Parathyroid adenoma (tissue), 2 donors: ENCODE measurements at regions not wholly inside any gene's neighbourhood (a gene's known extent, or its start where the extent isn't known, plus 50 kb on each side); places are given as distances from the start of the nearest gene placed in this dataset.

Experiments
- H2AFZ ChIP-seq: fragments of 300-600 bp; sonication (generic); one replicate; pipeline ENCODE4 v1.7.0; 2017; ENCODE audit warnings: antibody characterized with exemption, mild to moderate bottlenecking
- H3K27ac ChIP-seq: fragments of 300-600 bp; sonication (generic); one replicate; pipeline ENCODE4 v1.7.0; 2017
- H3K27me3 ChIP-seq: fragments of 300-600 bp; sonication (generic); one replicate; pipeline ENCODE4 v1.7.0; 2017; ENCODE audit warnings: low read length; ENCODE audit not compliant: control insufficient read depth, insufficient read depth
- H3K36me3 ChIP-seq: fragments of 300-600 bp; sonication (generic); one replicate; pipeline ENCODE4 v1.7.0; 2017; ENCODE audit warnings: low read length; ENCODE audit not compliant: control insufficient read depth, insufficient read depth
- H3K4me1 ChIP-seq: fragments of 300-600 bp; sonication (generic); one replicate; pipeline ENCODE4 v1.7.0; 2017; ENCODE audit warnings: control low read depth
- H3K4me2 ChIP-seq: fragments of 300-600 bp; sonication (generic); one replicate; pipeline ENCODE4 v1.7.0; 2017; ENCODE audit warnings: low read length
- H3K4me3 ChIP-seq: fragments of 300-600 bp; sonication (generic); one replicate; pipeline ENCODE4 v1.7.0; 2017; ENCODE audit warnings: low read depth, low read length
- H3K79me2 ChIP-seq: fragments of 300-600 bp; sonication (generic); one replicate; pipeline ENCODE4 v1.7.0; 2017; ENCODE audit warnings: control low read depth
- H3K9ac ChIP-seq: fragments of 300-600 bp; sonication (generic); one replicate; pipeline ENCODE4 v1.7.0; 2017; ENCODE audit warnings: mild to moderate bottlenecking
- H3K9me3 ChIP-seq: fragments of 300-600 bp; sonication (generic); one replicate; pipeline ENCODE4 v1.7.0; 2017; ENCODE audit warnings: low read length; ENCODE audit not compliant: control insufficient read depth
- CTCF ChIP-seq: fragments of 300-600 bp; sonication (generic); IDR thresholded peaks from one replicate; pipeline ENCODE4 v1.7.0; 2017; ENCODE audit warnings: antibody characterized with exemption, mild to moderate bottlenecking
- donor health status: primary hyperparathyroidism.

DNA sequence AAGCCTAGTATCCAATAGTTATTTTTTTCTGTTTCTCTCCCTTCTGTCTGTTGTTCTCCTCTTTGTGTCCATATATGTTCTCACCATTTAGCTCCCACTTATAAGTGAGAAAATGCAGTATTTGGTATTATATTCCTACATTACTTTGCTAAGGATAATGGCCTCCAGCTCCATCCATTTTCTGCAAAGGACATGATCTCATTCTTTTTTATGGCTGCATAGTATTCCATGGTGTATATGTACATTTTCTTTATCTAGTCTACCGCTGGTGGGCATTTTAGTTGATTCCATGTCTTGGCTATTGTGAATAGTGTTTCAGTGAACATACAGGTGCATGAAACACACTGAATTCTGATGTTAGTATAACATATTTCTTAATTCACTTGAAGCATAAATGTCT is 348.9 kb upstream of the TRPC7 start:
- no peaks in the 10 kb centered on the region for H3K4me1 ChIP-seq
- H3K36me3 ChIP-seq: no peaks in the 10 kb centered on the region
- no peaks in the 10 kb centered on the region for H3K79me2 ChIP-seq
- H2AFZ ChIP-seq: no peak overlapping the region
- H3K9ac ChIP-seq: no peak overlapping the region
- H3K27ac ChIP-seq: no peak overlapping the region
- no peak for TF ChIP-seq CTCF
- H3K4me3 ChIP-seq: no peak overlapping the region
- no peak overlapping the region for H3K4me2 ChIP-seq
- no peaks in the 10 kb centered on the region for H3K9me3 ChIP-seq
- H3K27me3 ChIP-seq: no peaks in the 10 kb centered on the region

DNA sequence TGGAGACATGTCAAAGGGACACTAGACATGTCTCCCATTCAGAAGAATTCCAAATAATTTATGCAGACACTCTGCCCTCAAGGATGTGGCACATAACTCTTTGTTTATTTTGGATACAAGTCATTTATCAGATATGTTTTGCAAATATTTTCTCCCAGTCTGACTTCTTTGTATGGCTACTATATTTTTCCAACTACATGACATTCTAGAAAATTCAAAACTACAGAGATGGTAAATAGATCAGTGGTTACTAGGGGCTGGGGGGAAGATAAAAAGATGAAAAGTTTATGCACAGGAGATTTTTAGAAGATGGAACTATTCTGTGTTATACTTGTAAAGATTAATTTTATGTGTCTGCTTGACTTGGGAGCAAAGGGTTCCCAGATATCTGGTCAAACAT is 347.3 kb upstream of the TRPC7 start:
- Histone ChIP-seq H3K4me1 (no peaks in the 10 kb centered on the region), H3K9ac (no peak overlapping the region), H3K9me3 (no peaks in the 10 kb centered on the region), H3K27ac (no peak overlapping the region), H3K79me2 (no peaks in the 10 kb centered on the region), H3K27me3 (no peaks in the 10 kb centered on the region), H3K4me2 (no peak overlapping the region), H2AFZ (no peak overlapping the region), H3K36me3 (no peaks in the 10 kb centered on the region), H3K4me3 (no peak overlapping the region)
- TF ChIP-seq CTCF: no peak

- Histone ChIP-seq H3K27me3 (no peaks in the 10 kb centered on the region), H3K36me3 (no peaks in the 10 kb centered on the region)
These were observed 345.5 kb upstream of the TRPC7 start for GRCh38 chr5:136710834-136711233.

GRCh38 chr5:136703706-136704105 is 338.4 kb upstream of the TRPC7 start:
- no peak overlapping the region for H2AFZ ChIP-seq
- no peak overlapping the region for H3K4me3 ChIP-seq
- no peaks in the 10 kb centered on the region for H3K27me3 ChIP-seq
- no peak overlapping the region for H3K9ac ChIP-seq
- H3K9me3 ChIP-seq: no peaks in the 10 kb centered on the region
- no peak overlapping the region for H3K27ac ChIP-seq
- no peaks in the 10 kb centered on the region for H3K36me3 ChIP-seq
- no peak overlapping the region for H3K4me2 ChIP-seq
- no peaks in the 10 kb centered on the region for H3K79me2 ChIP-seq
- no peak for TF ChIP-seq CTCF
- no peaks in the 10 kb centered on the region for H3K4me1 ChIP-seq

More at GRCh38 chr5:136710834-136711233, 345.5 kb upstream of the TRPC7 start:
- no peaks in the 10 kb centered on the region for H3K4me1 ChIP-seq
- H2AFZ ChIP-seq: no peak overlapping the region
- H3K79me2 ChIP-seq: no peaks in the 10 kb centered on the region
- H3K4me3 ChIP-seq: no peak overlapping the region
- H3K4me2 ChIP-seq: no peak overlapping the region
- H3K27ac ChIP-seq: no peak overlapping the region
- no peaks in the 10 kb centered on the region for H3K9me3 ChIP-seq
- H3K9ac ChIP-seq: no peak overlapping the region
- TF ChIP-seq CTCF: no peak

DNA sequence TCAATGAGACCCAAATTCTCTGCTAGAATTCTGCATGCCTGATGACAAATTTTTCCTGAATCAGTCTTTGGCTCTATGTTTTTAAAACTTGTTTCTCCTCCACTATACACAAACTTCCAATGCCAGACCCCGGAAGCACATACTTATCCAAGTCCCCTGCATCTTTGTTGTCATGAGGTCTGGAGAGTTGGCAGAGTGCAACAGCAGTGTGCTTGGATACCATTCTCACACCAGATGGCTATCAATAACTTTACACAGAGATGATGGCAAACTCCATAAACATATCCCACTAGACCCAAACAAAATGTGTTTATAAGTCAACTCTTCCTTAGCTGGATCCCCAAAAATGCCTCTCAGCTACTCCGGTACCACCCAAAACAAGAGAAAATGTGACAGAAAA is 337.7 kb upstream of the TRPC7 start:
- Histone ChIP-seq H3K4me3 (no peak overlapping the region), H3K4me2 (no peak overlapping the region), H3K27ac (no peak overlapping the region), H3K4me1 (no peaks in the 10 kb centered on the region), H3K9ac (no peak overlapping the region), H3K27me3 (no peaks in the 10 kb centered on the region), H2AFZ (no peak overlapping the region), H3K79me2 (no peaks in the 10 kb centered on the region), H3K36me3 (no peaks in the 10 kb centered on the region), H3K9me3 (no peaks in the 10 kb centered on the region)
- no peak for TF ChIP-seq CTCF
